Esophagus muscularis mucosa (tissue), 3 donors: ENCODE measurements at regions not wholly inside any gene's neighbourhood (a gene's known extent, or its start where the extent isn't known, plus 50 kb on each side); places are given as distances from the start of the nearest gene placed in this dataset.

Experiments
- POLR2AphosphoS5 ChIP-seq, 2 donors: sonication (generic); formaldehyde crosslinking; IDR thresholded peaks; one replicate each; pipeline ENCODE4 v1.6.1; 2017; ENCODE audit warnings: antibody characterized with exemption in 2 of 2
- TF ChIP-seq, protein P1 (sequence below), 3 experiments: fragments of 200-600 bp in 2 of 3; fragments of 450-650 bp in 1 of 3; sonication (generic) in 2 of 3; IDR thresholded peaks; one replicate each; pipeline ENCODE4 v1.5.1; 2017 to 2019; ENCODE audit warnings: antibody characterized with exemption in 3 of 3, mild to moderate bottlenecking in 2 of 3, moderate library complexity in 1 of 3

DNA sequence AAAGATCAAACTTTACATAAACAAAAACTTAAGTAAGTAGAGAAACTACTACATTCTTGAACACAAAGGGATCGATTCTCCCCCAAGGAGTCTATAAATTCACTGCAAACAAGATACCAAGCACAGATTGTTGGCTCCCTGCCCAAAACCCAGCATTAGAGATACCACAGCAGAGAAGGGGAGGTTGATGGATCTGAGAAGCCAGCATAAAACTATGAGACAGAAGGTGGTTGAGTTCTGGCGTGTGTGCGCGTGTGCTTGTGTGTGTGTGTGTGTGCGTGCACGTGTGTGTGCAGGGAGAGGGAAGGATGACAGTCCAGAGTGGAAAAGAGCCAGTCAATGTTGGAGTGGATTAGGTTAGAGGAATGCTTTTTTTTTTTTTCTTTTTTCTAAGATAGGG lies 143.2 kb upstream of the PRR20G start:
- TF ChIP-seq POLR2AphosphoS5 (IDR thresholded peaks at IDR 0.05): no peak
- TF ChIP-seq, protein P1, sequence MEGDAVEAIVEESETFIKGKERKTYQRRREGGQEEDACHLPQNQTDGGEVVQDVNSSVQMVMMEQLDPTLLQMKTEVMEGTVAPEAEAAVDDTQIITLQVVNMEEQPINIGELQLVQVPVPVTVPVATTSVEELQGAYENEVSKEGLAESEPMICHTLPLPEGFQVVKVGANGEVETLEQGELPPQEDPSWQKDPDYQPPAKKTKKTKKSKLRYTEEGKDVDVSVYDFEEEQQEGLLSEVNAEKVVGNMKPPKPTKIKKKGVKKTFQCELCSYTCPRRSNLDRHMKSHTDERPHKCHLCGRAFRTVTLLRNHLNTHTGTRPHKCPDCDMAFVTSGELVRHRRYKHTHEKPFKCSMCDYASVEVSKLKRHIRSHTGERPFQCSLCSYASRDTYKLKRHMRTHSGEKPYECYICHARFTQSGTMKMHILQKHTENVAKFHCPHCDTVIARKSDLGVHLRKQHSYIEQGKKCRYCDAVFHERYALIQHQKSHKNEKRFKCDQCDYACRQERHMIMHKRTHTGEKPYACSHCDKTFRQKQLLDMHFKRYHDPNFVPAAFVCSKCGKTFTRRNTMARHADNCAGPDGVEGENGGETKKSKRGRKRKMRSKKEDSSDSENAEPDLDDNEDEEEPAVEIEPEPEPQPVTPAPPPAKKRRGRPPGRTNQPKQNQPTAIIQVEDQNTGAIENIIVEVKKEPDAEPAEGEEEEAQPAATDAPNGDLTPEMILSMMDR (IDR thresholded peaks at IDR 0.05): no peak
